GM18505 (cell line): ENCODE measurements at regions not wholly inside any gene's neighbourhood (a gene's known extent, or its start where the extent isn't known, plus 50 kb on each side); places are given as distances from the start of the nearest gene placed in this dataset.

Source experiments
- ATAC-seq: cut with Tn5 transposase; IDR thresholded peaks from one replicate; pipeline ENCODE4 v1.9.1; 2021; ENCODE audit not compliant: unreplicated experiment
- POLR2A ChIP-seq: IDR thresholded peaks from 4 replicates; pipeline ENCODE4 v1.6.1; 2011; ENCODE audit warnings: borderline replicate concordance; ENCODE audit not compliant: insufficient read depth, insufficient read length; ENCODE audit errors: extremely low read depth

GRCh38 chr9:30673132-30673531, 1711.3 kb upstream of the ACO1 start:
- ATAC-seq, result no peak
- TF ChIP-seq POLR2A, result no peak

GRCh38 chr9:30676651-30677050, 1707.8 kb upstream of the ACO1 start:
- no peak for TF ChIP-seq POLR2A
- no peak for ATAC-seq

- no peak for TF ChIP-seq POLR2A
- no peak for ATAC-seq
Observed at GRCh38 chr9:30677221-30677620, 1707.2 kb upstream of the ACO1 start.

GRCh38 chr9:30688801-30689200, 1695.6 kb upstream of the ACO1 start:
- TF ChIP-seq POLR2A, result no peak
- no peak for ATAC-seq

GRCh38 chr9:30697958-30698357, 1686.5 kb upstream of the ACO1 start:
- no peak for TF ChIP-seq POLR2A

GRCh38 chr9:30711591-30711990, 1672.9 kb upstream of the ACO1 start:
- ATAC-seq, result no peak
- no peak for TF ChIP-seq POLR2A

More at GRCh38 chr9:30697958-30698357, 1686.5 kb upstream of the ACO1 start:
- no peak for ATAC-seq

- no peak for TF ChIP-seq POLR2A
- no peak for ATAC-seq
Observed at GRCh38 chr9:30713243-30713642, 1671.2 kb upstream of the ACO1 start.

- no peak for ATAC-seq
Observed at GRCh38 chr9:30714389-30714788, 1670.1 kb upstream of the ACO1 start.

GRCh38 chr9:30718483-30718882, 1666.0 kb upstream of the ACO1 start:
- no peak for ATAC-seq
- TF ChIP-seq POLR2A, result no peak

More at GRCh38 chr9:30714389-30714788, 1670.1 kb upstream of the ACO1 start:
- TF ChIP-seq POLR2A, result no peak

GRCh38 chr9:30722065-30722464, 1662.4 kb upstream of the ACO1 start:
- no peak for TF ChIP-seq POLR2A

GRCh38 chr9:30723656-30724055, 1660.8 kb upstream of the ACO1 start:
- ATAC-seq, result no peak
- no peak for TF ChIP-seq POLR2A

More at GRCh38 chr9:30722065-30722464, 1662.4 kb upstream of the ACO1 start:
- no peak for ATAC-seq

- TF ChIP-seq POLR2A, result no peak
- ATAC-seq, result no peak
Observed at GRCh38 chr9:30732060-30732459, 1652.4 kb upstream of the ACO1 start.

GRCh38 chr9:30744871-30745270, 1639.6 kb upstream of the ACO1 start:
- TF ChIP-seq POLR2A, result no peak
- ATAC-seq, result no peak

GRCh38 chr9:30746589-30746988, 1637.9 kb upstream of the ACO1 start:
- TF ChIP-seq POLR2A, result no peak
- ATAC-seq, result no peak

GRCh38 chr9:30757723-30758122, 1626.7 kb upstream of the ACO1 start:
- no peak for ATAC-seq
- TF ChIP-seq POLR2A, result no peak
